Peyer's patch (tissue), 4 donors: ENCODE measurements at regions not wholly inside any gene's neighbourhood (a gene's known extent, or its start where the extent isn't known, plus 50 kb on each side); places are given as distances from the start of the nearest gene placed in this dataset.
A peak's percentile ranks its signal among the peaks of the same experiment; 100 is the strongest.

Source experiments
- DNase-seq, 3 donors: peaks; one replicate each; pipeline ENCODE4 v3.0.0-alpha.2; 2017 to 2019
- H3K27ac ChIP-seq, 4 donors: fragments of 200-600 bp; sonication (generic); one replicate each; pipeline ENCODE4 v1.5.1; 2016 to 2019
- H3K27me3 ChIP-seq, 2 donors: fragments of 200-600 bp; sonication (generic); one replicate each; pipeline ENCODE4 v1.5.1; 2019
- H3K36me3 ChIP-seq, 3 donors: fragments of 200-600 bp; sonication (generic); one replicate each; pipeline ENCODE4 v1.5.1; 2016 to 2019
- H3K4me1 ChIP-seq, 4 donors: fragments of 200-600 bp; sonication (generic); one replicate each; pipeline ENCODE4 v1.5.1; 2016 to 2019
- H3K4me3 ChIP-seq, 4 donors: fragments of 200-600 bp; sonication (generic); 1 replicate in 3 of 4; 2 replicates in 1 of 4; pipeline ENCODE4 v1.5.1; 2016 to 2019; ENCODE audit warnings: mild to moderate bottlenecking in 1 of 4
- H3K9me3 ChIP-seq, 4 donors: fragments of 200-600 bp; sonication (generic); one replicate each; pipeline ENCODE4 v1.5.1; 2016 to 2019; ENCODE audit warnings: mild to moderate bottlenecking in 1 of 4
- POLR2A ChIP-seq, 2 donors: fragments of 450-650 bp; IDR thresholded peaks; one replicate each; pipeline ENCODE4 v1.5.1; 2017; ENCODE audit warnings: antibody characterized with exemption in 2 of 2, mild to moderate bottlenecking in 2 of 2, moderate library complexity in 2 of 2
- TF ChIP-seq, protein P1 (sequence below), 6 experiments: fragments of 450-650 bp in 4 of 6; fragments of 200-600 bp in 2 of 6; sonication (generic) in 1 of 6; IDR thresholded peaks; one replicate each; pipeline ENCODE4 v1.5.1; 2017 to 2019; ENCODE audit warnings: antibody characterized with exemption in 6 of 6, mild to moderate bottlenecking in 3 of 6, moderate library complexity in 1 of 6

DNA sequence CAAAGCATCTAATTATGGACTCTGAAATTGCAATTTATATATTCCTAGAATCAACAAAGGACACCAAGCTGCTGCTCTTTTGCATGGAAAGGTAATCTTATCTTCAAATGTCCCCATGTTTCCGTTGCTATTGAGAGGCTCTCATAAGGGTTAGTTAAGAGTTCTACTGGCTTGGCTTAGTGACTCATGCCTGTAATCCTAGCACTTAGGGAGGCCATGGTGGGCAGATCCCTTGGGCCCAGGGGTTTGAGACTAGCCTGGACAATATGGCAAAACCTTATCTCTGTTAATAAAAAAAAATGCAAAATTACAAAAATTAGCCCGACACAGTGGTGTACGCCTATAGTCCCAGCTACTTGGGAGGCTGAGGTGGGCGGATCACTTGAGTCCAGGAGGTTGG, 93.4 kb upstream of the RAPGEF2 start:
- no peaks in the 10 kb centered on the region for H3K9me3 ChIP-seq
- H3K4me1 ChIP-seq, result peaks cover 0 to 5% (median 0%) of the 10 kb centered on the region in 4 donors
- no peak overlapping the region for H3K4me3 ChIP-seq
- H3K36me3 ChIP-seq, result no peaks in the 10 kb centered on the region
- no peak for DNase-seq
- no peaks in the 10 kb centered on the region for H3K27me3 ChIP-seq
- TF ChIP-seq POLR2A (IDR thresholded peaks at IDR 0.05), result no peak
- TF ChIP-seq, protein P1, sequence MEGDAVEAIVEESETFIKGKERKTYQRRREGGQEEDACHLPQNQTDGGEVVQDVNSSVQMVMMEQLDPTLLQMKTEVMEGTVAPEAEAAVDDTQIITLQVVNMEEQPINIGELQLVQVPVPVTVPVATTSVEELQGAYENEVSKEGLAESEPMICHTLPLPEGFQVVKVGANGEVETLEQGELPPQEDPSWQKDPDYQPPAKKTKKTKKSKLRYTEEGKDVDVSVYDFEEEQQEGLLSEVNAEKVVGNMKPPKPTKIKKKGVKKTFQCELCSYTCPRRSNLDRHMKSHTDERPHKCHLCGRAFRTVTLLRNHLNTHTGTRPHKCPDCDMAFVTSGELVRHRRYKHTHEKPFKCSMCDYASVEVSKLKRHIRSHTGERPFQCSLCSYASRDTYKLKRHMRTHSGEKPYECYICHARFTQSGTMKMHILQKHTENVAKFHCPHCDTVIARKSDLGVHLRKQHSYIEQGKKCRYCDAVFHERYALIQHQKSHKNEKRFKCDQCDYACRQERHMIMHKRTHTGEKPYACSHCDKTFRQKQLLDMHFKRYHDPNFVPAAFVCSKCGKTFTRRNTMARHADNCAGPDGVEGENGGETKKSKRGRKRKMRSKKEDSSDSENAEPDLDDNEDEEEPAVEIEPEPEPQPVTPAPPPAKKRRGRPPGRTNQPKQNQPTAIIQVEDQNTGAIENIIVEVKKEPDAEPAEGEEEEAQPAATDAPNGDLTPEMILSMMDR (IDR thresholded peaks at IDR 0.05), result no peak
- H3K27ac ChIP-seq, result no peak overlapping the region

DNA sequence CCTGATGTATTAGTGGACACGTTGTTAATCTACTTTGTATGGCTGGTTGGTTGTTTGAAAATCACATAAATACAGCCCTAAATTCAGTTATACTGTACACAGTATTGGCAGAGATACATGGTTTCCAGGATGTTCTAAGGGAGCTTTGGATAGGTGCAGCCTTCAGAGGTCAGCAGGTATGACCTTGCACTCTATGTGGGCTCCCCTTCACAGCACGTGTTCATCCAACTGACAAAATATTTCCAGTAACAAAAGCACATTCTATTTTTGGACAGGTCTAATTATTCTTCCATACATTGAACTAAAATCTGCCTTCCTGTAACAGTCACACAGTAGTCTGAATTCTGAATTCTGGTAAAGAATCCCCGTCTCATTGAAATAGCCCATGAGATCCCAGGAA, 92.8 kb upstream of the RAPGEF2 start:
- Histone ChIP-seq H3K36me3 (no peaks in the 10 kb centered on the region), H3K27me3 (no peaks in the 10 kb centered on the region), H3K9me3 (no peaks in the 10 kb centered on the region), H3K27ac (no peak overlapping the region), H3K4me3 (no peak overlapping the region), H3K4me1 (peaks cover 0 to 5% (median 0%) of the 10 kb centered on the region in 4 donors)
- TF ChIP-seq POLR2A (IDR thresholded peaks at IDR 0.05), result no peak
- TF ChIP-seq, protein P1 (IDR thresholded peaks at IDR 0.05), result no peak
- no peak for DNase-seq

DNA sequence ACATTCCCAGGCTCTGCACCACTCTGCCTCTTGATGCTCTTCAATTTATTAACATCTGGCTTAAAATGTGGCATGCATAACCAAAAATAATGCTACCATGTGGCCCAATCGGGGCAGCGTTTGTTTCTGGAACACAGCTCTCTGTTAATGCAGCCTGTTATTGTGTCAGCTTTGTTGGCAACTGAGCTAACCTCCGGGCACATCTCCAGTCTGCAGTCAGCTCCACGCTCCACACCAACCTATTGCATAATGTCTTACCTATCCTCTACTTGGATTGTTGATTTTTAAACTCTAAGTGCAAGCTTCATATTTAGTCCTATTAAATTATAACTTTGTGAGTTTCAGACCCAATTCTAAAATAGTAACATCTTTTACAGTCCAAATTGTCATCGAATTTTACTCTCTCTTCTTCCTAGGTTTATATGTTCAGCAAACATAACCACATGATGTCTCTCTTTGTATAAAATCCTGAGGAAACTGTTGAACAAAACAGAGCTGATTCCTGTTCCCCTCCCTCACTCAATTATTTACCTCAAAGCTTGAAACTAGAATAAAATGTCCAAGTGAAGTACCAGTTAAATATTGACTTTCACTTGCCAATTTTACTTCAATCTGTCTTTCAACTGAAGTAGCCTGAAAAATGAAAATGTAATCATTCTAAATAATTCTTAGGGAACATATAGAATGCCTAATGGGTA, 92.2 kb upstream of the RAPGEF2 start:
- H3K36me3 ChIP-seq, result no peaks in the 10 kb centered on the region
- DNase-seq, result peak in 1 of 3 donors; percentile 50
- no peaks in the 10 kb centered on the region for H3K9me3 ChIP-seq
- H3K4me3 ChIP-seq, result no peak overlapping the region
- no peaks in the 10 kb centered on the region for H3K27me3 ChIP-seq
- peaks cover 0 to under 1% (median 0%) of the 10 kb centered on the region in 4 donors for H3K4me1 ChIP-seq
- H3K27ac ChIP-seq, result no peak overlapping the region
- TF ChIP-seq, protein P1 (IDR thresholded peaks at IDR 0.05), result no peak
- no peak for TF ChIP-seq POLR2A (IDR thresholded peaks at IDR 0.05)

DNA sequence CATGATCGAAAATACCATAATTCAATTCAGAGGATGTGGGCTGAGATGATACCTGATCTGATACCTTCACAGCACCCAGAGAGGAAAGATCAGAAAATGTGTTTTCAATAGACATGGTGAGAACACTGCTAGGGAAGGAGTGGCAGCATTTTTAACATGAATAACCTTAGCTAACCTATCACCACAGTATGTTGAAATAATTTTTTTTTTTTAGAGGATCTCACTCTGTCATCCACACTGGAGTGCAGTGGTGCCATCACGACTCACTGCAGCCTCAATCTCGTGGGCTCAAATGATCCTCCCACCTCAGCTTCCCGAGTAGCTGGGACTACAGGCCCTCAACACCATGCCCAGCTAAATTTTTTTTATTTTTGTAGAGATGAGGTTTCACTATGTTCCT, 90.5 kb upstream of the RAPGEF2 start:
- Histone ChIP-seq H3K27ac (no peak overlapping the region), H3K36me3 (no peaks in the 10 kb centered on the region), H3K9me3 (no peaks in the 10 kb centered on the region), H3K4me1 (no peaks in the 10 kb centered on the region), H3K27me3 (no peaks in the 10 kb centered on the region), H3K4me3 (no peak overlapping the region)
- TF ChIP-seq, protein P1 (IDR thresholded peaks at IDR 0.05), result no peak
- no peak for TF ChIP-seq POLR2A (IDR thresholded peaks at IDR 0.05)
- DNase-seq, result no peak

DNA sequence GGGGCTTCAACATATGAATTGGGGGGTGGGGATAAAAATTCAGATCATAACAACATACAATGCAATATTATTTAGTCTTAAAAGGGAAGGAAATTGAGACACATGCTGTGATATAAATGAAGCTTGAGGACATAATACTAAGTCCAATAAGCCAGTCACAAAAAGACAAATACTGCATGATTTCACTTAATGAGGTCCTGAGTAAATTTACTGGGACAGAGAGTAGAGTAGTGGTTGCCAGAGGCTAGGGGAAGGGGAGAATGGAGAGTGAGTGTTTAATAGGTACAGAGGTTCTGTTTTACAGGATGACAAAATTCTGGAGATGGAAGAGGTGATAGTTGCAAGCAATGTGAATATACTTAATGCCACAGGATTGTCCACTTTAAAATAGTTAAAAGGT, 89.2 kb upstream of the RAPGEF2 start:
- no peaks in the 10 kb centered on the region for H3K4me1 ChIP-seq
- no peak for DNase-seq
- TF ChIP-seq, protein P1 (IDR thresholded peaks at IDR 0.05), result no peak
- TF ChIP-seq POLR2A (IDR thresholded peaks at IDR 0.05), result no peak
- H3K36me3 ChIP-seq, result no peaks in the 10 kb centered on the region
- no peaks in the 10 kb centered on the region for H3K27me3 ChIP-seq
- no peak overlapping the region for H3K4me3 ChIP-seq
- no peaks in the 10 kb centered on the region for H3K9me3 ChIP-seq
- no peak overlapping the region for H3K27ac ChIP-seq
